H4 (cell line): ENCODE measurements at regions not wholly inside any gene's neighbourhood (a gene's known extent, or its start where the extent isn't known, plus 50 kb on each side); places are given as distances from the start of the nearest gene placed in this dataset.
"Not testable (repeated sequence)": the region's sequence is repeated elsewhere in the genome, so short reads cannot be mapped to it uniquely, and the experiment has no call there.

Experiments
- DNase-seq: peaks from one replicate; pipeline ENCODE4 v3.0.0-alpha.2; 2015; ENCODE audit warnings: low spot score

DNA sequence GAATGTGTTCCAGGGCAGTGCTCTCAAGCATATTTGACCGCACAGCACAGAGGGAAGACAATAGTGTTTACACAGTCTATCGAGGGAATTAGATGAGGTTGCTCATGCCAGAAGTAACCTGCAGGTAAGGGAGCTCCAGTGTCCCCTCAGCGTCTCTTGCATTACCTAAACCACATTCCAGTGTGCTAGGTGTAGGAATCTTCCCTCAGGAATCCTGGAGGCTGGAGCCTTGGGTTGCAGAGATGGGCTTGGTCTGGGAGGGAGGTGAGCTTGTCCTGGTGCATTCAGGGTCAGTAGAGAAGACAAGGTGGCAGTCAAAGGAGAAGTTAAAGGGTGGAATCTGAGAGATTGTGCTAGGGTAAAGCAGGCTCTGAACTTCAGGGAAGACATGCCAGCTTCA lies 56.3 kb downstream of the SOX14 start:
- DNase-seq = no peak

DNA sequence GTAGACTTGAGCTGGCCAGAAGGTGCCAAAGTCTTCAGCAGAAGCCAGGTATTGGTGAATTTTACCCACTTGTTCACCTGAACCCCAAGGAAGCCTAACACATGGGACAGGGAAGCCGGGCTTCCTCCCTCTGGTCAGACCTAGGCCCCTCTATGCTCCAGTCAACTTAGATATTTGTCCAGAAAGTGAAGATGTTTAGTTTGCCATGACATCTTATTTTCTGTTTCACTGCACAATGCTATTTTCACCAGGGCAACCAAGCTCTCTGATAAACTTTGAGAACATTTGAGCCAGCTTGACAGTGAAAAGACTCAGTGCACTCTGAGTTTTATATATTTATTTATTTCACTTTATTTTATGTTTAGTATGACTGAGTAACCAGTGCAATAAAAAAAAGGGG lies 71.0 kb downstream of the SOX14 start:
- no peak for DNase-seq

DNA sequence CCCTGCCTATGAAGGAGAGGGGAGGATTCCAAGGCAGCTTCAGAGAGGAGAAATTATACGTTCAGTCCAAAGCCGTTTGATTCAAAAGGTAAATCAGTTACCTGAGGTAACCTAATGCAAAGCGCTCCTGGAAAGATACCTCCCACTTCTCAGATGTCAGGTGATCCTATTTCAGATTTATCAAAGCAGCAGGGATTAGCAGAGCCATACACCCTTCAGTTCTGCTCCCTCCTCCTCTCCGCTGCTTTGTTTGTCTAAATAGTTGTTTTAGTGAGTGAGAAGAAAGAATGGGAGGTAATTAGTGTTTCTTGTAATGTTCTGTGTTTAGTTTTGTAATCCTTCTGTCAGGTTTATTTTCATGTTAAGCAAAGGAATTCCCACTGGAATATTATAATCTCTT lies 81.1 kb downstream of the SOX14 start:
- no peak for DNase-seq

DNA sequence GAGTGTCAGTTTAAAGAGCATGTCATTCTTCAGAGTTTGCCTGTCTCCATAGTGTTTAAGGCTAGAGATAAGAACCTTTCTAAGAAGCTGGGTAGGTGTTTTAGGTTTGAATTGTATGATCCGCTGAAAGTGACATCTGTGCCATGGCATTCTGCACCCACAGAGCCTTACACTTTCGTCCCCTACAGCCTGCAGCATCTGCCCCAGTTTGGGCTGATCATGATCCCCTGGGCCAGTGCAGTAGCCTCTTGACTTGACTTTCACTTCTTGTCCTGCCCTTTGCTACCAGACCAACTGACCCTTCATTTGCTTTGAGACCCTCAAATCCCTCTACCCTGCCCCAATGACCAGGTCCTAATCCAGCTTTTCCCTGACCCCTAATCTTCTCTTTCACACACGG lies 81.6 kb downstream of the SOX14 start:
- DNase-seq = no peak

DNA sequence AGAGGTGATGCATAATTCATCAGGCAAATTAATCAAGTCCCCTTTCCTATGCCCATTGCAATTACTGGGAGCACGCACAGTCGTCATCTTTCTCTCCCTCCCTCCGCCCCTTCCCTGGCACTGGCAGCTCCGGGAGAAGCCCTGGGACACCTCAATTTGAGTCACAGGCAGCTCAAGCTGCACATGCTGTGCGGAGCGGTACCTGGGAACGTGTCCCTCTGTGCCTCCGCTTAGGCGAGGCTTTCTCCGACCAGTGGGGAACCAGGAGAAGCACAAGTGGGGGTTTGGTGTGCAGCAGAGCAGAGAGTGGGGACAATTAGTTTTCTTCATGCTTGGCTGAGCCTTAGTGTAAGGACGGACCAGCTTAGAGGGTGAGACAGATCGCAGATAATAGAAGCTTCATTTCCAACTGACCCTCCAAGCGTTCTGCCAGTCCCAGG lies 88.3 kb downstream of the SOX14 start:
- no peak for DNase-seq

DNA sequence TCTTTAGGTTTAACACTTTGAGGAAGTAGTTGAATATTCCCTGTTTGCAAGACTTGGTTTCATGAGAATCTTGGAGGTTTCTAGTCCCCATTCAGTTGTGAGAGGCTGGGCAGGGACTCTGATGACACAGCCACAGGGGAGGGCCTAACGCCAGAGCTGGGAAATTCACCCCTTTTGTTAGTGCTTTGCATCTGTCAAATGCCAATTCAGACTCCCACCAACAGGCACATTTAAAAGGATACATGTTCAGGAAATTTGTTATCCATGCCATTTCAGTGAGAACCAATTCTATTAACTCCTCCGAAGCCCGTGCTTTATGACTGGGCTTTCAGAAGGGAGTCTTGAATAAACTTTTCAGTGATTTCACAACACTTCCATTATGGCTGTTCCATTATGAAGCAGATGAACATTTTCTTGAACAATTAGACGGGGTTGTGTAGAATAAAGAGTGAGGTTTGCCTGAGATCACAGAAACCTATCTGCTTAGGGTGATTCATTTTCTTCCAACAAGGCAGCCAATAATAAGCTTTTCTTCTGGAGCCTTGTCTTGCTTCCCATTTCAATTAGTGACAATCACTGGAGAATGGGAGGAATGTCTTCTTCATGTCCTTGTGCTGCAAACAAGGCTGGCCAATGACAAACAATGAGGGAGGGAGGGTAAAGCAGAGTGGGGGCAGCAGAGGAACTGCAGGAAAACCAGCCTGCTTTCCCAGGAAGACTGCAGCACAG lies 90.6 kb downstream of the SOX14 start:
- no peak for DNase-seq

DNA sequence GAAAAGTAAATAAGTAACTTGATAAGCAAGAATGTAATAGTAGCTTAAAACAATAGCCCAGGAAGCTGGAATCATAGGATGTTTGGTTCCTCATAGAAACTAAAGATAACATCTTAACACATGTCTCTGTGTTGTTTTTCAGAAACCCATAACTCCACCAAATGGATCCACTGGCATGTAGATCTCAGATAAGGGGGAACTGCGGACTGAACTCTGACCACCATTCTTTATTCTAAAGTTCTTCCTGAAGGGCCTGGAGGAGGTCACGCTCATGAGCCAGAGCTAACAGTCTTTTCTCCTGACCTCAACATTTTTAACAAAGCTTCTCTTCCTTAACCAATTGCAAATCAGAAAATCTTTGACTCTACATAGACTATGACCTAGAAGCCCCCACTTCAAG lies 101.9 kb downstream of the SOX14 start:
- DNase-seq = no peak

DNA sequence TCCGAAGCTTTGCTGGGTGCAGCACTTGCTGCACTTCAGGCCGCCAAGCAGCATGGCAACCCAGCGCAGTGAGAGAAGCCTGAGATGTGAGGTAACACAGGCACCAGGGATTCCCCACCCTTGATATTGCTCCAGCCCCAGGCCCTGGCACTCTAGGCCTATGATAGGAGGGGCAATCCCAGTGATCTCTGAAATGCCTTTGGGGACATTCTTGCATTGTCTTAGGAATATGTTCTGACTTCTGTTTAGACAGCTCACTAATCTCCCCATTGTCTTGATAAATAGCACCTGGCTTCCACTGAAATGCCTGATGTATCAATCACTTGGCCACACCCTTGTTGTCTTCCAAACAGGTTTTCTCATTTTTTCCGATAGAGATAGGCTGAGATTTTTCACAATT lies 102.8 kb downstream of the SOX14 start:
- no peak for DNase-seq

DNA sequence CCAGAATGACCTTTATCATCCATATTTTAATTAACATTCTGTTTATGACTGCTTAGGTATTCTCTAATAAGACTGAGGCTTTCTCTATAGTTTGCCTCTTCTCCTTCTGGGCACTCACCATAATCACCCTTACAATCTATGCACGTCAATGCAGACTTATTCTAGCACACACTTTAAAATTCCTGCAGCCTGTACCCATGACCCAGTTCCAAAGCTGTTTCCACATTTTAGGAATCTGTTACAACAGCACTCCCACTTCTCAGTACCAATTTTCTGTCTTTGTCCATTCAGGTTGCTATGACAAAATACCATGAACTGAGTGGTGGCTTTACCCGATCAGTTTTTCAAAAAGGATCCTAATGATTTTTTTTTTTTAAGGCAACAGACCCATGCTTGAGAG lies 103.5 kb downstream of the SOX14 start:
- no peak for DNase-seq

DNA sequence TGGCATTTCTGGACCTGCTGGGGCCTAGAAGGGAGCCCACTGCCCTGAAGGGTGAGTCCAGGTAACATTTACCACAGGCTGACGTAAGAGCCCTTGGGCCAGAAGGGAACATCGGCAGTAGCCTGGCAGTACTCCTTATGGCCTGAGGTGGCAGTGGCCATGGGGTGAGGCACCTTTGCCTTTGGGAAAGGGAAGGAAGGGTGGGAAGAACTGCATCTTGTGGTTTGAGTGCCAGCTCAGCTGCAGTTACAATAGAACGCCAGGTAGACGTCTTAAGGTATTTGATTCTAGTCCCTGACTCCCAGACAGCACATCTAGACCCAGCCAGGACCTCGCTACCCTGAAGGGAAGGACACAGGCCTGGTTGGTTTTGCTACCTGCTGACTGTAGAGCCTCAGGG lies 104.9 kb downstream of the SOX14 start:
- no peak for DNase-seq

DNA sequence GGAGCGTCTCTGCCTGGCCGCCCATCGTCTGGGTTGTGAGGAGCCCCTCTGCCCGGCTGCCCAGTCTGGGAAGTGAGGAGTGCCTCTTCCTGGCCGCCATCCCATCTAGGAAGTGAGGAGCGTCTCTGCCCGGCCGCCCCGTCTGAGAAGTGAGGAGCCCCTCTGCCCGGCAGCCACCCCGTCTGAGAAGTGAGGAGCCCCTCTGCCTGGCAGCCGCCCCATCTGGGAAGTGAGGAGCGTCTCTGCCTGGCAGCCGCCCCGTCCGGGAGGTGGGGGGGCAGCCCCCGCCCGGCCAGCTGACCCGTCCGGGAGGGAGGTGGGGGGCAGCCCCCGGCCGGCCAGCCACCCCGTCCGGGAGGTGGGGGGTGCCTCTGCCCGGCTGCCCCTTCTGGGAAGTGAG lies 108.5 kb downstream of the SOX14 start:
- DNase-seq = not testable (repeated sequence)

DNA sequence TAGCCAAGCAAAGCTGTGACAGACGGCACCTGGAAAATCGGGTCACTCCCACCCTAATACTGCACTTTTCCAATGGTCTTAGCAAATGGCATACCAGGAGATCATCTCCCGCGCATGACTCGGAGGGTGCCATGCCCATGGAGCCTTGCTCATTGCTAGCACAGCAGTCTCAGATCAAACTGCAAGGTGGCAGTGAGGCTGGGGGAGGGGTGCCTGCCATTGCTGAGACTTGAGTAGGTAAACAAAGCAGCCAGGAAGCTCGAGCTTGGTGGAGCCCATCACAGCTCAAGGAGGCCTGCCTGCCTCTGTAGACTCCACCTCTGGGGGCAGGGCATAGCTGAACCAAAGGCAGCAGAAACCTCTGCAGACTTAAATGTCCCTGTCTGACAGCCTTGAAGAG lies 113.1 kb upstream of the CLDN18 start:
- DNase-seq = not testable (repeated sequence)

DNA sequence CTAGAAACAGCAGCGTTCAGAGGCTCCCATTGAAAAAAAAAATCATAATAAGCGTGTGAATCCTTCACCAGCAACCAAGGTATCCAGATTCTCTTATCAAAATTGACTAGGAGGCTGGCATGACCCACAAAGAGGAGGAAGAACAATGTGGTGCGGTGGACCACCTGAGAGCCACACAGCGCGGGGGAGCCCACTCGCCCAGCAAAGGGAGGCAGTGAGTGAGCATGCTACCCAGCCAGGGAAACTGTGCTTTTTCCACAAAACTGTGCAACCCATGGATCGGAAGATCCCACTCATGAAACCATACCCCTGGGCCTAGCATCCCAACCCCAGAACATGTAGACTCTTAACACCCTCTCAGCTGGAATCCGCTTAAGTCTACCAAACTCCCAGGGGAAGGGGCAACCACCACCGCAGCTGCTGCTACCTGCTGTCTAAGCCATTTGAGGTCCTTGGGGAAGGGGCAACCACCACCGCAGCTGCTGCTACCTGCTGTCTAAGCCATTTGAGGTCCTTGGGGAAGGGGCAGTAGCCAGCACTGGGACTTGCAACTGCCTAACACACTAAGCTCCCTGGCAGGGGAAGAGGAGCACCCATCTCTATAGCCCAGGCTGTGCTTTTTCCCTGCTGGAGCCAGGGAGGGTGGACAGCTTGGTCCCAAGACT lies 102.8 kb upstream of the CLDN18 start:
- DNase-seq = no peak

DNA sequence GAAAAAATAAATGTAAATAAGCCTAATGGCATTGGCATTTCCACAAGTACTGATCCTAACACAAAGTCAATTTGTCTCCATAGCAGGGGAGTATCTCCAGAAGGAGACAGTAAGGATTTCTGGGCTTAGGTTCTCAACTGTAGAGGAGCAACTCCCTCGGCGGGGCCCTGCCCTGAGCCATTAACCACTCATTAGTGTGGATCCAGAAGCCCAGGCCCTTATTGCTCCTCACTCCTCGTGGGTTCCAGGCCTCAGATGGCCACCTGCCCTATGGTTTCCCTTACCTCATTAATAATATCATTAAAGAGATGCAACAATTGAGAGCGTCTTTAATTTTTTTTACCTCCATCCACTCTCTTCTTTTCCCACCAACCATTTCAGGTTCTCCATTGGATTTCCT lies 85.3 kb upstream of the CLDN18 start:
- no peak for DNase-seq

DNA sequence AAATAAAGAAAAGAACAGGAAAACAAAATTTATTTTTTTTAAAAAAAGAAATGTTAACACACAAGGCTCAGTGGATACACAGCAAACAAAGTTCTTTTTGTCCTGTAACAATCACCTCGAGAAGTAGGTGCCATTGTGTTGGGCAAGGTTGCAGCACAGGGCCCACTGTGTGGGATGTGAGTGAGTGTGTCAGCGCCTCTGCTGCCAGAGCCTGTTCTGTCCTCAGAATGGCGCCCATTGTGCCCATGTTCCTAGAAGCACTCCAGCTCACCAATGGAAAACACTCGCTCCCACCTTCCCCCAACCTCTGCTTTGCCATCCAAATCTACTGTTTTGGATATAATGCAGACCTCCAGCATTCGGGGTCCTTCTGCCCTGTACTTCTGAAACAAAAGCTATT lies 84.9 kb upstream of the CLDN18 start:
- no peak for DNase-seq

DNA sequence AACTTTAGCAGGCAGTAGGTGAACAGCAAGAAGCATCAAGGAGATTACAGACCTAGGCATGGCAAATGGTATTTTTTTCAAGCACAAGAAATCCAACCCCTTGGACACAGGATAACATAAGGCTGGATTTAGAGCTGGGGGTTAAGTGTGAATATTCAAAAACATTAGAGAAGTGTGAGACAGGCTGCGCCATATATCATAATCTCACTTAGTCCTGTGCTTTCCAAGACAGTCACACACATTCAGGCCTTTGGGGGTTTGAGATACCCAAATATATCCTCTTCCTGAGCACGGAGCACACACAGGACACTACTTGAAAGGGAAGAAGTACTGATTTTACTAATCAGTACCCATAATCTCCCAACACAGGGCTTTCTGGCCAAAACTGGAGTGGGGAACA lies 83.0 kb upstream of the CLDN18 start:
- DNase-seq = no peak

DNA sequence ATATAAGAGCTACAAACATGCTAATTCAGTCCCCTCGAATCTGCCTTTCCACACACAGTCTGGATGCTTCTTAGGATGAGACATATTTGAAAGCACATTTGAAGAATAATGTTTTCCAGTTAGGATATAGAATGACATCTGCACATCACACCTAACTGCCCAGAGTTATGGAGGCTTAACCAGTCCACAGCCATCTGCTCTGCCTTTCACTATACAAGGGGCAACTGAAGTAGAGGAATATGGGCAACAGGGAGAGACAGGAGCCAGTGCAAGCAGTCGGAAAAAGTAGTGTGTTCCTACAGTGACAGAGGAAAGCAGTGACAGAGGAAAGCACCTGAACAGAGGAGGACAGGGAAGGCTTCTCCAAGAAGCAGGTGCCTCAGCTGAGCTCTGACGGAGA lies 79.0 kb upstream of the CLDN18 start:
- no peak for DNase-seq

DNA sequence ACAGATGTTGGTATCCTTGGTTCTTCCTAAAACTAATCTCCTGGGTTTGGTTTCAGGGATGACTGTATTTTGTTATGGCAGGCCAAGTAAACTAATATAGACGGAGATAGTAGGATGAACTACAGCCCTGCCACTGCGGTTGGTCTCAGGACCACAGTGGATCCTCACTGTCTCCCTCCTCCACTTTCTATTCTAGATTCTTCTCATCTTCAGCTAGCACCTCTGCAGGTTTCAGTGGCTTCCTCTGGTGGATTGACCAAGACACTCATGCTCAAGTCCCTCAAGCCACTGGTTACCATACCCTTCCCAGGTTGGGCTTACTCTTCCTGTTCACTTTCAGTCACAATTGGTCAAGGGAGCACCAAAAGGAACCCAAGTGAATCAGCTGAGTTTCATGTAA lies 71.1 kb upstream of the CLDN18 start:
- no peak for DNase-seq

DNA sequence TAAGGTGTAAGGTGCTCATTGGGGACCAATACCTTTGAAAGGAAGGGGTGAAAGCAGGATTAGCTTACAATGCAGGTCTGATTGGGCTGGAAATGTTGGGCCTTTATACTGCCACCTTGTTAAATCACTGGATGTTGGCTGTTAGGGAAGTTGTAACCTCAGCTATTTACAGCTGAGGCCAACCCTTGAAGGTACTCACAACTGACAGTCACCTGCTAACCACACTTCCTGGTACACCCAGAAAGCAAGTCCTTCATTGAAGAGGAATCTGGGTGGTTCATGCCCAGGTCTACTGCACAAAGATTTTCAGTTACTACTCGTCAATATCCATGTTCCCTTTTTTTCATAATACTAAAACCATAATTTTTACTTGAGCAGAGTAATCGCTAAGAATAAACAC lies 65.4 kb upstream of the CLDN18 start:
- no peak for DNase-seq

DNA sequence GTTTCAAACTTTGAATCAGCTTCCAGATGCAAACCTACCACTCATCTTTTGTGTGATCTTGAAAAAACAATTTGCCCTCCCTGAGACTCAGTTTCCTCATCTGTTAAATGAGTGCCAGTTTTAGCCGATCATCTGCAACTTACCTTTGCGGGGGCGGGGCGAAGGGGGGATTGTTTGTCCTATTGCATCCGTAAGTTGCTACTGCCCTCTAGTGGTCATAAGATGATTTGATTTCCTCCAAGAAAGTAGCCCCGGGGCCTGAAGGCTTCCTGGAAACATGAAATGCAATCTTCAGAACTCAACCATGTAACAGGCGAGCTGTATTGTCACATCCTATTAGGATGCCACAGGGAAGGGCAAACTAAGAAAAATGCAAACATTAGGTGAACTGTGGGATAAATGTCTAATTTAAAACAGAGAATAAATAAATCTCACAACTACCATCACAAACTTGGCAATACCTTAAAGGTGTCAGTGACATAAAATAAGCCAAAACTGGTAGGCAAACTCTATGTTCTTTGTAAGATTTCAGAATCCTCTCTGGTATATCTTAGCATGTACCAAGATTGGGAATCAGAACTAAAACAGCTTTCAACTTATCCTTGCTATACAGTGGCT lies 63.5 kb upstream of the CLDN18 start:
- peak; percentile 86 for DNase-seq

DNA sequence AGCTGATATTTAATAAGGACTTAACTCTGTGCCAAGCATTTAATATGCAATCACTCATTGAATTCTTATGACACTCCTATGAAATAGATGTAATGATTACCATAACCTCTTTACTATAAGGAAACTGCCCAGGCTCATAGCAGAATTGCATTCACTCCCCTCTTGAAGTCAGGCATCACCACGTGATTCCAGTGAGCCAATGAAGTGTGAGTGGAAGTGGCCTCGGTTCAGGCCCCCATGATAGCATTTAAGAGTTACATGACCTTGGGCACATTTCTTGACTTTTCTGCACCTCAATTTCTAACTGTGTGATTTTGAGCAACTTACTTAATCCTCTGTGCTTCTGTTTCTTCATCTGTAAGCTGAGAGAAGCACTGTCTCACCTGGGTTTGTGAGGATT lies 62.8 kb upstream of the CLDN18 start:
- no peak for DNase-seq

DNA sequence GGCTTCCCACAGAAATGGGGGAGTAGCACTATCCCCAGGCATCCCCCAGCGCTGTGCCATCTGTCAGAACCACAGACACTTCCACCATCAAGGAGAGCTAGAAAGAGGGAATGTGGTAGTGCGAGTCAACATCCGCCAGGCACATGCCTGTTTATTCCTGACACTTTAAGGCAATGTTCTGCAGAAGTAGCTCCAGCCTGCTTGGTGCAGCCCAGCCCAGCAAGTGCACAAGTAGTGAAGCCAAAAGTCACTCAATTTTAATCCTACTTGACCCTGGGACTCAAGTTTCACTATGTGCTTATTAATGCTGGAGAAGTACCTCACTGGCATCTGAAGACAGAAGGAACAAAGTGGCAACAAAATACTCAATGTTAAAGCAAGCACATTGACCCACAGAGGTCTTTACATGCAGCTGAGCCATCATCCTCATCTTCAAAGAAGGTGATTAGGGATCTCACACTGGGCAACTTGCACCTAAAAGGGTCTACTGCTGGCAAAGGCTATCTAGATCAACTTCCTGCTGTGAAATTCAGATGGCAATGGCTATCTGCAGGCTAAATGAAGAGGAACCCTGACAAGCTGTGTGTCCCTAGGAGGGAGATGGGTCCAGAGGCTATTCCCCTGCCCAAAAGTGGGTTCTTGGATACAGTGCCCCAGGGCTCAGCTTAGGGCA lies 61.4 kb upstream of the CLDN18 start:
- DNase-seq = no peak

DNA sequence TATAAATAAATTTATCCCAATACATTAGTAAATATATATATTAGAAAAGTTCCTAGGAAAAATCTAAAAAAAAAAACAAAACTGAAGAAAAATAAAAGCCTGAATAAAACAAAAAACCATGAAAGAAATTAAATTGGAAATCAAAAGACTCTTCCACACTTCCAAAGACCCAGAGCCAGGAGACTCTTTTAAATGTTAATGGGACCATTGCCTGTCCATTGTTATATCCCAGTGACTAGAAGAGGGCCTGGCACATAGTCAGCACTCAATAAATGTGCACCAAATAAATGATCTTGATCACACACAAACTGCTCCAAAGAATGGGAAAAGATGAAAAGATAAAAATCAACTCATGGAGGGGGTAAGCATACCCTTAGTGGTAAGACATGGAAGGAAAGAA lies 51.3 kb upstream of the CLDN18 start:
- no peak for DNase-seq
